ENCODE measurements at regions not wholly inside any gene's neighbourhood (a gene's known extent, or its start where the extent isn't known, plus 50 kb on each side); places are given as distances from the start of the nearest gene placed in this dataset.
"Not testable (repeated sequence)": the region's sequence is repeated elsewhere in the genome, so short reads cannot be mapped to it uniquely, and the experiment has no call there.

GRCh38 chr1:238399558-238399957 lies 508.8 kb upstream of the ZP4 start:
- TF ChIP-seq, protein P1, sequence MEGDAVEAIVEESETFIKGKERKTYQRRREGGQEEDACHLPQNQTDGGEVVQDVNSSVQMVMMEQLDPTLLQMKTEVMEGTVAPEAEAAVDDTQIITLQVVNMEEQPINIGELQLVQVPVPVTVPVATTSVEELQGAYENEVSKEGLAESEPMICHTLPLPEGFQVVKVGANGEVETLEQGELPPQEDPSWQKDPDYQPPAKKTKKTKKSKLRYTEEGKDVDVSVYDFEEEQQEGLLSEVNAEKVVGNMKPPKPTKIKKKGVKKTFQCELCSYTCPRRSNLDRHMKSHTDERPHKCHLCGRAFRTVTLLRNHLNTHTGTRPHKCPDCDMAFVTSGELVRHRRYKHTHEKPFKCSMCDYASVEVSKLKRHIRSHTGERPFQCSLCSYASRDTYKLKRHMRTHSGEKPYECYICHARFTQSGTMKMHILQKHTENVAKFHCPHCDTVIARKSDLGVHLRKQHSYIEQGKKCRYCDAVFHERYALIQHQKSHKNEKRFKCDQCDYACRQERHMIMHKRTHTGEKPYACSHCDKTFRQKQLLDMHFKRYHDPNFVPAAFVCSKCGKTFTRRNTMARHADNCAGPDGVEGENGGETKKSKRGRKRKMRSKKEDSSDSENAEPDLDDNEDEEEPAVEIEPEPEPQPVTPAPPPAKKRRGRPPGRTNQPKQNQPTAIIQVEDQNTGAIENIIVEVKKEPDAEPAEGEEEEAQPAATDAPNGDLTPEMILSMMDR (IDR thresholded peaks at IDR 0.05; ENCODE audit: borderline replicate concordance, insufficient read depth, low read depth, low read length), result no peak
- no peak overlapping the region for H3K4me3 ChIP-seq (ENCODE audit: low read depth, low read length)

- H3K4me3 ChIP-seq (ENCODE audit: low read depth, low read length), result no peak overlapping the region
- TF ChIP-seq, protein P1 (IDR thresholded peaks at IDR 0.05; ENCODE audit: borderline replicate concordance, insufficient read depth, low read depth, low read length), result no peak
Measured at GRCh38 chr1:238396140-238396539, 505.4 kb upstream of the ZP4 start.

DNA sequence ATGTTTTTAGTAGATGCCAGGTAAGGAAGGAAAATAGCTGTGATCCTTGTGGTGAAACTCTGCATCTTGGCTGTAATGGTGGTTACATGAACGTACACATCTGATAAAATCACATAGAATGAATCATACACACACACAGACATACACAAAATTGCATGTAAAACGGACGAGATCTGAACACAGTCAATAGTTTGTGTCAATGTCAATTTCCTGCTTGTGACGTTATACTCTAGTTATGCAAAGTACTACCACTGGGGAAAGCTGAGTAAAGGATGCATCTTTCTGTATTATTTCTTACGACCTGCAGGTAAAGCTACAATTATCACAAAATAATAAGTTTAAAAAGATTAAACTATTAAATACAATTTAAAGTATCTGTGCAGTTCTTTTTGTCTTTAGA lies 493.7 kb upstream of the ZP4 start:
- no peak overlapping the region for H3K4me3 ChIP-seq (ENCODE audit: low read depth, low read length)
- TF ChIP-seq, protein P1 (IDR thresholded peaks at IDR 0.05; ENCODE audit: borderline replicate concordance, insufficient read depth, low read depth, low read length), result no peak

GRCh38 chr1:238380167-238380566 lies 489.4 kb upstream of the ZP4 start:
- H3K4me3 ChIP-seq (ENCODE audit: low read depth, low read length), result no peak overlapping the region
- TF ChIP-seq, protein P1 (IDR thresholded peaks at IDR 0.05; ENCODE audit: borderline replicate concordance, insufficient read depth, low read depth, low read length), result no peak

DNA sequence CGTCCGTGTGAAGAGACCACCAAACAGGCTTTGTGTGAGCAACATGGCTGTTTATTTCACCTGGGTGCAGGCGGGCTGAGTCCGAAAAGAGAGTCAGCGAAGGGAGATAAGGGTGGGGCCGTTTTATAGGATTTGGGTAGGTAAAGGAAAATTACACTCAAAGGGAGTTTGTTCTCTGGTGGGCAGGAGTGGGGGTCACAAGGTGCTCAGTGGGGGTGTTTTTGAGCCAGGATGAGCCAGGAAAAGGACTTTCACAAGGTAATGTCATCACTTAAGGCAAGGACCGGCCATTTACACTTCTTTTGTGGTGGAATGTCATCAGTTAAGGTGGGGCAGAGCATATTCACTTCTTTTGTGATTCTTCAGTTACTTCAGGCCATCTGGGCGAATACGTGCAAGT lies 488.7 kb upstream of the ZP4 start:
- not testable (repeated sequence) for H3K4me3 ChIP-seq (ENCODE audit: low read depth, low read length)

- H3K4me3 ChIP-seq (ENCODE audit: low read depth, low read length), result no peak overlapping the region
- TF ChIP-seq, protein P1 (IDR thresholded peaks at IDR 0.05; ENCODE audit: borderline replicate concordance, insufficient read depth, low read depth, low read length), result no peak
Measured at GRCh38 chr1:238377280-238377919, 486.7 kb upstream of the ZP4 start.

DNA sequence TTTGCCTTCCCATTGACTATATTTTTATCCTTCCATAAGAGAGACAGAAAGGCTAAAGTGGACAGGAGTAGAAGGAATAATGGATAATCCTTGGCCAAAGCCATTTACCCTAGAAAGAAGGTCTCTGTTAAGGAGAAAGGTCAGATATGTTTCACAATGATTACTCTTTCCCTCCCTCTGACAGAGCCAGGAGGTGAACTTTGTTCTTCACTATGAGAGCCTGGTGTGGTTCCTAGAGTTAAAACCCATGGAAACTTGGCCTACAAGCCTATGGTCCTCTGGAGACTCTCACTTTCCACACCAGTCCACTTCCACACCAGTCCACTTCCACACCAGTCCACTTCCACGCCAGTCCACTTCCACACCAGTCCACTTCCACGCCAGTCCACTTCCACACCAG lies 479.9 kb upstream of the ZP4 start:
- H3K4me3 ChIP-seq (ENCODE audit: low read depth, low read length), result no peak overlapping the region
- TF ChIP-seq, protein P1 (IDR thresholded peaks at IDR 0.05; ENCODE audit: borderline replicate concordance, insufficient read depth, low read depth, low read length), result no peak

Measured in GM12875 (cell line).